HTR-8/SVneo (cell line): ENCODE measurements at regions not wholly inside any gene's neighbourhood (a gene's known extent, or its start where the extent isn't known, plus 50 kb on each side); places are given as distances from the start of the nearest gene placed in this dataset.
"Not testable (repeated sequence)": the region's sequence is repeated elsewhere in the genome, so short reads cannot be mapped to it uniquely, and the experiment has no call there.

ENCODE experiments used
- DNase-seq: peaks from one replicate; pipeline ENCODE4 v3.0.0; 2011; ENCODE audit warnings: low spot score, mixed read lengths; ENCODE audit not compliant: insufficient read length
- FAIRE-seq: peaks from 2 replicates; lab custom pipeline; 2011; peaks lifted over from hg19 to GRCh38; lab: Jason Lieb, UNC

- FAIRE-seq (no peak), DNase-seq (no peak)
Observed at GRCh38 chr3:144553301-144553700, 581.7 kb downstream of the DIPK2A start.

DNA sequence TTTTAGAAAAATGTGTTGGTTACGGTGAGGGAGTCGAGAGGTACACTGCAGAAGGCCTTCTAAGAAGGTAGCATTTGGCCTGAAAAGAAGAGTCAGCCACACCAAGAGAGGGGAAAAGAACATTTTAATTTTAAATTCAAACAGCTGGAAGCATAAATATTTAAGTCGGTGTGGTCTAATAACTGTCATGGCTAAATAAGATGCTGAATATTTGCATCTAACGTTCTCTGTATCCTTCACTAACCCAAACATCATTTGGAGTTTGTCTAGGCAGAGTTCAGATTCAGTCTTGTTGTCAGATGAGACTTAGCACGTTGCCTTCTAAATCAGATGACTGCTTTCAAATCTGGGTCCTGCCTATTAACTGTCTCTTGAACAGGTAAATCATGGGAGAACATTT lies 583.3 kb downstream of the DIPK2A start:
- FAIRE-seq: no peak
- no peak for DNase-seq

- no peak for DNase-seq
- no peak for FAIRE-seq
Observed at GRCh38 chr3:144556392-144556791, 584.8 kb downstream of the DIPK2A start.

DNA sequence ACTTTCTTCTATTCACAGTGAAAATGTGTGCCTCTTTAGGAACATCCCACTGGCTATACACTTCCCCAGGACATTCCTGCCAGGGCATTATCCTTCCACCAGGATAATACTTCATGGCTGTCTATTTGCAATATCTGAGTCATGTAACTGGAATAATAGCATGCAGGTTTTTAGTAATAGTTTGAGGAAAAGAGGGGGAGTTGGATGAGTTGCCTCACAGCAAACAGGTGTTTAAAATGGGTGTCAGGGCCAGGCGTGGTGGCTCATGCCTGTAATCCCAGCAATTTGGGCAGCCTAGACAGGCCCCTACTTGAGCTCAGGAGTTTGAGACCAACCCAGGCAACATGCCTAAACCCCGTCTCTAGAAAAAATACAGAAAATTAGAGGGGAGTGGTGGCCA lies 585.9 kb downstream of the DIPK2A start:
- FAIRE-seq (no peak), DNase-seq (no peak)

DNA sequence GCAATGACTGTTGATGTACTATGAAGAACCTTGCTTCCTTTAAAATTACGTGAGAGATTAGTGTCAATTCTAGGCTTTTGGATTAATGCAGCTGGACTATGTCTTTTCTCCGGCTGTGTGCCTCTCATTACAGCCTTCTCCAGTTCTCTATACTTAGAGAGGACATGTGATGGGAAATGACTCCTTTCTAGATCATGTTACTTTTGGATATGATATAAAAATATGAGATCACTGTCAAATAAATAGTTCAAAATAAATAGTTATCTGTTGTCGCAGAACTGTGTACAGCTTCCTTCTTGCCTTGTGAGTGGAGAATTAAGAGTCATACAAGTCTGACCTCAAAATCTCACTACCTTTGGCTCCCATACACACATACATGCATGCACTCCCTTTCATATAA lies 592.4 kb downstream of the DIPK2A start:
- no peak for FAIRE-seq
- DNase-seq: no peak

DNA sequence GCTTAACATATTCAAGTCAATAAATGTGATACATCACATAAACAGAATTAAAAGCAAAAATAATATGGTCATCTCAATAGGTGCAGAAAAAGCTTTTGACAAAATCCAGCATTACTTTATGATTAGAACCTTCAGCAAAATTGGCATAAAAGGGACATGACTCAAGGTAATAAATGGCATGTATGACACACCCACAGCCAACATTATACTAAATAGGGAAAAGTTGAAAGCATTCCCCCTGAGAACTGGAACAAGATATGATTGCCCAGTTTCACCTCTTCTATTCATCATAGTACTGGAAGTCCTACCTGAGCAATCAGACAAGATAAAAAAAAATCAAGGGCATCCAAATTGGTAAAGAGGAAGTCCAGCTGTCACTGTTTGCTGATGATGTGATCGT lies 594.7 kb downstream of the DIPK2A start:
- FAIRE-seq (no peak), DNase-seq (no peak)

- no peak for FAIRE-seq
- DNase-seq: no peak
Observed at GRCh38 chr3:144569651-144570050, 598.0 kb downstream of the DIPK2A start.

- FAIRE-seq: no peak
- no peak for DNase-seq
Observed at GRCh38 chr3:144583871-144584270, 612.2 kb downstream of the DIPK2A start.

DNA sequence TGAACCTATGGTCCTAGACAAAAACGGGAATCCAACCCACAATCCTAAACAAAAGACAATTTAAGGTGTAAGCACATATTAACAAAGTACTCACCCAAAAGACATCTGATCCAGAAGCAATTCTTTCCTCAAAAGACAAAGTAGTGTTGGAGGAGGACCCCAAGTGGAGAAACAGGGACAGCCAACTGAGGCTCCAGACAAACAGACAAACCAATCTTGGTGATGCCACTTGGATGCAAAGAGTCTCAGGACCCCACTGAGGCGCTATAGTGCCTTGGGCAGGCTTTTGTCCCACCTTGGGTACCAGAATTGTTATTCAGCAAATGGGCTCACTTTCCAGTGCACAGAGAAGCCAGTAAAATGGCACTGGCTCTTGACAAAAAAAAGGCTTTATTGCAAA lies 613.8 kb downstream of the DIPK2A start:
- no peak for DNase-seq

DNA sequence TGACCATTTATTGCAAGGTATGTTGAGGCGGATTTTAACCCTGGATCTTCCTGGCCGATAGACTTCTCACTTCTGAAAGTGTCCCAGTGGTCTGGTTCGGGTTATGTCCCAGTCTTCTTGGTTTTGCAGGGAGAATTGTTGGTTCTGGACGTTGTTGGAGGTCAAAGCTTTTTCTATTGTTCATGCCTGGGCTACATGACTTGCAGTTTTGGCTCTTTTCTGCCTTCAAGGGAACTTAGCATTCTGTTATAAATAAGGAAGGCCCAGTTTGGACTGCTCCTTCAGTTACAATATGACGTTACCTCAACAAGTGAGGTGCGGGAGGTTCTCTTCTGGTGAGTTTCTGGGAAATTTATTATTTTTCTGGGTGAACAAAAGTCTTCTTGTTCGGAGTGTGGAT lies 614.3 kb downstream of the DIPK2A start:
- no peak for DNase-seq
- no peak for FAIRE-seq

More for the DNA sequence above, 613.8 kb downstream of the DIPK2A start:
- FAIRE-seq: no peak

- FAIRE-seq: no peak
- DNase-seq: no peak
Observed at GRCh38 chr3:144586382-144586781, 614.8 kb downstream of the DIPK2A start.

- DNase-seq (peak; percentile 20), FAIRE-seq (no peak)
Observed at GRCh38 chr3:144590854-144591253, 619.2 kb downstream of the DIPK2A start.

DNA sequence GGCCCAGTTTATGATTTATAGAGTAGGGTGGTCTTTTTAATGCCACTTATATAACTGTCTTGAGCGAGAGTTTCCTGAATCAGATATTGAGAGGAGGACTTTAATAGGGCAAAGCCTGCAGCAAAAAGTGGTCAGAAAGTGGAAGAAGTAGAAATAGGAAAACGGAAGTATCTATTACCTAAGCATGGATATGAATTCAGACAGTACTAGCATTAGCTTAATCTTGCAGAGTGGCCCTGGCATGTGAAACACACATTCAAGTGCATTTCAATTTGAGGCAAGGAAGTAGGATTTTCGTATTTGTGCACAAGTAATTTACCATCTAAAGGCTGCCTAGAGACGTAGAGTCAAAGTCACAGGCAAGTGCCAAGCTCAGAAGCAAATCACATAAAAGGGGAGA lies 622.3 kb downstream of the DIPK2A start:
- FAIRE-seq (no peak), DNase-seq (no peak)

- not testable (repeated sequence) for DNase-seq, FAIRE-seq
Observed at GRCh38 chr3:144620236-144620635, 648.6 kb downstream of the DIPK2A start.

DNA sequence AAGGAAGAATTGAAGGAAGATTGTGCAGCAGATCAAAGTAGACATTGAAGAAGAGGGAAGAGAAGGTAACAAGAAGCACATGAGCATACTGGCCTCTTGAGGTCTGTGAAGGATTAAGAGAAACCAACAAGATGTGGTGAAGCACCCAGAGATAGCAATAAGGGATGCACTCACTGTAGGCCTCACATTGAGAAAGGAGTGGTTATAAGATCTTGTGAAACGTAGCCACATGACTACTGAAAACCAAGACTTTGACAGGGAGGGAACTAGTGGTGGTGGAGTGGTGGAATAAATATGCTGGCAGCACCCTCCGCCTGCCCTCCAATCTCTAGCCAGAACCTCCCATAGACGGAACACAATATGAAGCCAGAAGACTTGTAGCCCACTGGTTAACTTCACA lies 651.2 kb downstream of the DIPK2A start:
- DNase-seq (no peak), FAIRE-seq (no peak)

DNA sequence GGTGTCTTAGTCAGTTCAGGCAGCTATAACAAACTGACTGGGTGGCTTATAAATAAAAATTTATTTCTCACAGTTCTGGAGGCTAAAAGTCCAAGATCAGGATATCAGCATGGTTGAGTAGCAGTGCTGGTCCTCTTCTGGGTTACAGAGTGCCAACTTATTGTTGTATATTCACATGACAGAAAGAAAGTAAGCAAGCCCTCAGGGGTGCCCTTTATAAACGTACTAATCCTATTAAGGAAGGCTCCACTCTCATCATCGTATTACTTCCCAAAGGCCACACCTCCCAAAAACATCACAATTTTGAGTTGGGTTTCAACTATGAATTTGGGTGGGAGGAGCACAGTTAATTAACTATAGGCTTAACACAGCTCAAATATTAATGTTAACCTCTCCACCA lies 653.0 kb downstream of the DIPK2A start:
- DNase-seq: no peak
- FAIRE-seq: no peak

DNA sequence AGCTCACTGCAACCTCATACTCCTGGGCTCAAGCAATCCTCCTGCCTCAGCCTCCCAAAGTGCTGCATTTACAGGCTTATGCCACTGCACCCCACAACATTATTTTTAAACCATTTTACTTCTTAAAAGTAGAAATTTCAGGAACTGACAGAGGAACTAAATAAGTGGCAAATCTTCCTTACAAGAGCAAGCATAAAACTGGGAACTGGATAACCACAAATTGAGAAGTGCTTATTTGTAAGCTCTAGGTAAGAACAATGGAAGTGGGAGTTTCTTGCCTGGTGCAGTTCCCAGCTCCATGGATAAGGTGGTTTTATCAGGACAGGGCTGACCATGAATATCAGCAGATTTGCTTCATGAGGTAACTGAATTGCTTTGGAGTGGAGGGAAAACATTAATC lies 655.2 kb downstream of the DIPK2A start:
- DNase-seq (no peak), FAIRE-seq (no peak)

- FAIRE-seq (no peak), DNase-seq (no peak)
Observed at GRCh38 chr3:144629381-144629780, 657.8 kb downstream of the DIPK2A start.

DNA sequence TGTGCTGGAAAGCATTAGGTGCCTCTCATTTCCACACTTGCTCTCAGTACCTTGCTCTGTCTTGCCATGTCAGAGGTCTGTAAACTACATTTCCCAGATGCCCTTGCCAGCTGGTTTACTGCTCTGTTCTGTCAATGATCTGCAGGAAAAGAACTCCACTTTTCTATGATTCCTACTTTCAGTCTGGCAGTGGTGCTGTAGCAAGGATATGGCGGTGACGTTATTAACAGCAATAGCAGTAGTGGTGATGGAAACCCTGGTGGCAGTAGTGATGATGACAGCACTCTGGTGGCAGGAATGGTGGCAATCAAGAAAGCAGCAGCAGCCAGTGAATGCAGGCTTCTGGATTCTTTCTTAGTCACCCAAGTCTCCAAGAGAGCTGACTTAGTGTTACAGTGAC lies 665.2 kb downstream of the DIPK2A start:
- peak; percentile 13 for FAIRE-seq
- DNase-seq: no peak

DNA sequence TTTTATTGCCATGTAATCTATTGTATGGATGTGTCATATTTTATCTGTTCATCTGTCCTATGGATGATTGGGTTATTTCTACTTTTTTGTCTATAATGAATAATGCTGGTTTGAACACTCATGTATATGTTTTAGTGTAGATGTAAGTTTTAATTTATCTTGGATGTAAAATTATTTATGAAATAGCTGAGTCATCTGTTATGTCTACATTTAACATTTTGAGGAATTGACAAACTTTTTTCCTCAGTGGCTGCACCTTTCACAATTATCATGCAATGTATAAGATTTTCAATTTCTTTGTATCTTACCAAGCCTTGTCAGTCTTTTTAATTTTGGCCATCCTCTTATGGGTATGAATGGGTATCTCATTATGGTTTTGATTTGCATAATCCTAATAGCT lies 666.4 kb downstream of the DIPK2A start:
- no peak for FAIRE-seq

DNA sequence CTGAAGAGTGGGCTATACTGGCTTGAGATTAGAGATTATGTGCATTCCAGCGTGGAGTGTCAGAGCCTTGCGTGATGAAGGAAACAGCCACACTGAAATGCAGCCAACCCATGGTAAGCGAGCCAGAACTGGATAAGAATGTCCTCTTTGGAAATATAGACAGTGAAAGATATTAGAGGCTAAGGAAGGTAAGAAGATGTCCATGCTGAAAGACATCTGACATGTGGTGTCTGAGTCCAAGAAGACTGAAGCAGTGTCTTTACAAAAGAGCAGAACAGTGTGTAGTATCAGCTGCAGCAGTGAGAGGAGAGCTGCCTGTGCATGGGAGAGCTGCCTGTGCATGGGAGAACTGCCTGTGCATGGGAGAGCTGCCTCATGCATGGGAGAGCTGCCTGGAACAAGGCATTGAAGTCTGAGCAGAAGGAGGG lies 672.2 kb downstream of the DIPK2A start:
- no peak for FAIRE-seq
- no peak for DNase-seq

More for the DNA sequence above, 666.4 kb downstream of the DIPK2A start:
- no peak for DNase-seq

DNA sequence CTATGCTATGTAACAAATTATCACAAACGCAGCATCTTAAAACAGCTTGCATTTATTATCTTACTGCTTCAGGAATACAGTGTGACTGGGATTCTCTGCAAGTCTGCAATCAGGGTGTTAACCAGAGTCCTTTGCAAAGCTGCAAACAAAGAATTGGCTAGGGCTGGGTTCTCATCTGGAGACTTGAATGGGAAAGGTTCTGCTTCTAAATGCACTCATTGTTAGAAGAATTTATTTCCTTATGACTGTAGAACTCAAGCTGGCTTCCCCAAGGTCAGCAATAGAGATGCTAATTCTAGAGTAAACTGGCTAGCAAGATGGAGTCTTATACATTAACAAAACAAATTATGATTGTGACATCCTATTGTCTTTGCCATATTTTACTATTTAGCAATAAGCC lies 673.7 kb downstream of the DIPK2A start:
- FAIRE-seq (no peak), DNase-seq (no peak)

DNA sequence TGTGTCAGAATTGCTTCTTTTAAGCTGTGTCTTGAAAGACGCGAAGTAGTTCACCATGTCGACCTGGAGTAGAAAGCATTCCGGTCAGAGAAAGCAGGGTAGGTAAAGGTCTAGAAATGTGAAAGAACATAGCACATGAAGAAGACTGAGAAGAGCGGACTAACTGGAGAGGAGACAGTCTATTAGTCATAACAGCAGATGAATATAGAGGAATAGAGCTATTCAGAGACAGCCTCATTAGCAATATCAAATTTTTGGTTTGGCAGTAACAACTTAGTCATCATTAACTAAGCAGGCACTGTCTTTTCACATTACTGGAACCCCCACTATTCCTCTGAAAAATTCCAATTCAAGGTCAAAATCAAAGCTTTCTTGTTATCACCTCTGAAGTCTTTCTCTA lies 678.8 kb downstream of the DIPK2A start:
- FAIRE-seq (no peak), DNase-seq (no peak)
